Activated naive CD8-positive, alpha-beta T cell treated with anti-CD3 and anti-CD28 coated beads for 36 hours (primary cell): ENCODE measurements at regions not wholly inside any gene's neighbourhood (a gene's known extent, or its start where the extent isn't known, plus 50 kb on each side); places are given as distances from the start of the nearest gene placed in this dataset.
"Not testable (repeated sequence)": the region's sequence is repeated elsewhere in the genome, so short reads cannot be mapped to it uniquely, and the experiment has no call there.

Source experiments
- DNase-seq: peaks from one replicate; pipeline ENCODE4 v3.0.0; 2021
- H3K27ac Mint-ChIP-seq: one replicate; pipeline ENCODE4 v1.8.0; 2022; ENCODE audit warnings: mild to moderate bottlenecking, moderate library complexity, mixed read lengths
- H3K27me3 Mint-ChIP-seq: one replicate; pipeline ENCODE4 v1.8.0; 2022; ENCODE audit warnings: mild to moderate bottlenecking, mixed read lengths
- H3K36me3 Mint-ChIP-seq: one replicate; pipeline ENCODE4 v1.8.0; 2021; ENCODE audit warnings: mild to moderate bottlenecking, mixed read lengths
- H3K4me1 Mint-ChIP-seq: one replicate; pipeline ENCODE4 v1.8.0; 2021; ENCODE audit warnings: mixed read lengths
- H3K4me3 Mint-ChIP-seq: one replicate; pipeline ENCODE4 v1.8.0; 2022; ENCODE audit warnings: mild to moderate bottlenecking, moderate library complexity, mixed read lengths
- H3K9me3 Mint-ChIP-seq: one replicate; pipeline ENCODE4 v1.8.0; 2022; ENCODE audit warnings: mixed read lengths

GRCh38 chr2:144969564-144969963 lies 449.6 kb upstream of the ZEB2 start:
- not testable (repeated sequence) for H3K4me1 Mint-ChIP-seq, DNase-seq, H3K27ac Mint-ChIP-seq, H3K27me3 Mint-ChIP-seq, H3K4me3 Mint-ChIP-seq, H3K36me3 Mint-ChIP-seq
- H3K9me3 Mint-ChIP-seq, result peaks cover 16% of the 10 kb centered on the region

DNA sequence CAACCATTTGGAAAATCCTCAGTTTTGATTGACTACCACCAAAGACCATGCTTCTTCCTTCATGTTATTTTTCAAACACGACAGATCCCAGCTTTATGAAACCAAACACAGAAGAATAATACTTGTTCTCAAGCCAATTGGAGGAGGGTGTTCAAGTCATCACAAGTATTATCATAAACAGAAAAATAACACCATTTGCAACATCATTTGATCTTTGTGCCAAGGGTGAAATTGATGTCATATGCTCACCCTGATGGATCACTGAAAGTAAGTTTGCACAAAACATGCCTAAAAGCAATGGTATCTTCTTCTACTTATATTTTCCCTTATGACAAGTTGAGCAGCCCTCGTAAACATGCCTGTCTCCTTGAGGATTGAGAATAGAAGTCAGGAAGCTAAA lies 448.0 kb upstream of the ZEB2 start:
- DNase-seq, result no peak
- H3K36me3 Mint-ChIP-seq, result no peaks in the 10 kb centered on the region
- peaks cover 17% of the 10 kb centered on the region for H3K9me3 Mint-ChIP-seq
- no peak overlapping the region for H3K27ac Mint-ChIP-seq
- no peak overlapping the region for H3K4me3 Mint-ChIP-seq
- H3K4me1 Mint-ChIP-seq, result no peaks in the 10 kb centered on the region
- H3K27me3 Mint-ChIP-seq, result no peaks in the 10 kb centered on the region

DNA sequence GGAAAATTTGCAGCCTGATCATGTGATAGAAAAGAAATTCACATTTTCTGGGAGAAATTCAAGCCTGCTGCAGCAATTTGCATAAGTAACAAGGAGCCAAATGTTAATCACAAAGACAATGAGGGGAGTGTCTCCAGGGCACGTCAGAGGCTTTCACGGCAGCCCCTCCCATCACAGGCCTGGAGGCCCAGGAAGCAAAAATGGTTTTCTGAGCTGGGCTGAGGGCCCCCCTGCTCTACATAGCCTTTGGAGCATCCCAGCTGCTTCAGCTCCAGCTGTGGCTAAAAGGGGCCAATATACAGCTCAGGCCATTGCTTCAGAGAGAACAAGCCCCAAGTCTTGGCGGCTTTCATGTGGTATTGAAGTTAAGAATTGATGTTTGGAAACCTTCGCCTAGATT lies 445.3 kb upstream of the ZEB2 start:
- Mint-ChIP-seq H3K9me3 (peaks cover 15% of the 10 kb centered on the region), H3K27me3 (no peaks in the 10 kb centered on the region), H3K27ac (no peak overlapping the region), H3K4me3 (no peak overlapping the region), H3K36me3 (no peaks in the 10 kb centered on the region), H3K4me1 (no peaks in the 10 kb centered on the region)
- no peak for DNase-seq

DNA sequence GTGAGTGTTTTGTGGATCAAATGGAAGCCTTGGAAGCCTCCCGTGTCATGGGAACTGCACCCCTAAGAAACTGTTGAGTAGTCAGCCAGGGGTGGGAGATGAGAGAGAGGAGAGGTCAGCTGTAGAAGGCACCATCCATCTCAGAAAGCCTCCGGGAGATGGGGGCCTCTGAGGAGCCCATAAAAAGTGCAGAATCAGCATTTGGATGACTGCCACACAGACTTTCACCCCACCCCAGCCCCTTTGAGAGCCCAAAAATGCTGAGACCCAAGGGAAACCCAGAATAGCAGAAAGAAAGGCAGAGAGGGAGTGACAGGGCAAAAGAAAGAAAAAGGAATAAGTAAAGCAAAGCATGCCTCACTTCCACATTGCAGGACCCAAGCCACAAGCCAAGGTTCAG lies 443.1 kb upstream of the ZEB2 start:
- no peaks in the 10 kb centered on the region for H3K4me1 Mint-ChIP-seq
- no peaks in the 10 kb centered on the region for H3K27me3 Mint-ChIP-seq
- H3K36me3 Mint-ChIP-seq, result no peaks in the 10 kb centered on the region
- DNase-seq, result no peak
- no peak overlapping the region for H3K4me3 Mint-ChIP-seq
- no peak overlapping the region for H3K27ac Mint-ChIP-seq
- H3K9me3 Mint-ChIP-seq, result peaks cover 12% of the 10 kb centered on the region

DNA sequence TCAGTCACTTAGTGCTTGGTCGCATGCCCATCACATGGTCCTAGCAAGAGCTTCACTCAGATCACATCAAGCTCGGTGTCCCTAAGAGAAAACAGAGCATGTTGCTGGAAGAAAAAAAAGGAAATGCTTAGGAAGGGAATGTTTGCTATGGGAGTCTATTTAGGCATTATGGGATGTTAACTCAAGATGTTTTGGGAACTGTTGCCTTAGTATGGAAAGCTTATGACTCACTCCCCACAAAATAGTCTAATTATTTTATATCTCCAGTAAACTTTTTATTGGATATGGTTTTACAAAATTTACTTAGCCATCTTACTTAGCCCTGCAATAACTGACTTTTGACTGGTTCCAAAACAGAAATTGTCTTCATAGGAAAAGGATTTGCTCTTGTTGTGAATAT lies 439.5 kb upstream of the ZEB2 start:
- Mint-ChIP-seq H3K4me3 (no peak overlapping the region), H3K27ac (no peak overlapping the region), H3K27me3 (no peaks in the 10 kb centered on the region), H3K36me3 (no peaks in the 10 kb centered on the region), H3K4me1 (no peaks in the 10 kb centered on the region), H3K9me3 (peaks cover 2% of the 10 kb centered on the region)
- DNase-seq, result no peak

- DNase-seq, result no peak
- Mint-ChIP-seq H3K36me3 (no peaks in the 10 kb centered on the region), H3K9me3 (no peaks in the 10 kb centered on the region), H3K27me3 (no peaks in the 10 kb centered on the region), H3K4me1 (no peaks in the 10 kb centered on the region), H3K4me3 (no peak overlapping the region), H3K27ac (no peak overlapping the region)
These were observed 431.1 kb upstream of the ZEB2 start for GRCh38 chr2:144950899-144951560.

DNA sequence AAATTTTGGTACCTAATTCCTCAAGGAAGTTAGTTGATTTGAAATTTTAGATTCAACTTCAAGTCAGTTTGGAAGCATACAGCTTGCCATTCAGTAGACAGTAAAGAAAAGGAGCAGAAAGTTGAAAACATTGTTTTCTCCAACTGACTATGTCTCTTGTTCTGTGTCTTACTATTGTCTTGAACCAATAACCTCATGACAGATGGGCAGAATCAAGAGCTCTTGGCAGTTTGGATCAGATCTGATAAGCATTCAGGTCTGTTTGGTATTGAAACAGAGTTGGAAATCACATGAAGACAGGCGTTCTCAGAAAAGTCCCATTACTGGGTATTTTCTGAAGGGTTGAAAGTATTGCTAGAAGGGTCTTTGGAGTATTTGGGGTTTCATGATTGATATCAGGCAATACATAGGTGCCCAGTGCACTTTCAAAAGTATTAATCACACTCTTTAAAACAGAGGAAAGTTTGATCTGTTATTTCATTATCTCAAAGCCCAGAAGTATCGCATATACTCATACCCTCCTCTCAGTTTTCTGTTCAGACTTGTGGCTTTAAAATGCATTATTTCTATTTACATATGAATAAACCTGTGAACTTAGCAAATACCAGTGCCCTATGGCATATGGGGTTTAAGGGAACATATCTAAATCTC lies 428.4 kb upstream of the ZEB2 start:
- Mint-ChIP-seq H3K4me1 (no peaks in the 10 kb centered on the region), H3K27me3 (peaks cover 4% of the 10 kb centered on the region), H3K27ac (no peak overlapping the region), H3K36me3 (no peaks in the 10 kb centered on the region), H3K4me3 (no peak overlapping the region), H3K9me3 (no peaks in the 10 kb centered on the region)
- no peak for DNase-seq

- DNase-seq, result no peak
- H3K4me1 Mint-ChIP-seq, result no peaks in the 10 kb centered on the region
- H3K27ac Mint-ChIP-seq, result no peak overlapping the region
- peaks cover 4% of the 10 kb centered on the region for H3K27me3 Mint-ChIP-seq
- no peak overlapping the region for H3K4me3 Mint-ChIP-seq
- no peaks in the 10 kb centered on the region for H3K9me3 Mint-ChIP-seq
- no peaks in the 10 kb centered on the region for H3K36me3 Mint-ChIP-seq
These were observed 427.8 kb upstream of the ZEB2 start for GRCh38 chr2:144947709-144948037.

DNA sequence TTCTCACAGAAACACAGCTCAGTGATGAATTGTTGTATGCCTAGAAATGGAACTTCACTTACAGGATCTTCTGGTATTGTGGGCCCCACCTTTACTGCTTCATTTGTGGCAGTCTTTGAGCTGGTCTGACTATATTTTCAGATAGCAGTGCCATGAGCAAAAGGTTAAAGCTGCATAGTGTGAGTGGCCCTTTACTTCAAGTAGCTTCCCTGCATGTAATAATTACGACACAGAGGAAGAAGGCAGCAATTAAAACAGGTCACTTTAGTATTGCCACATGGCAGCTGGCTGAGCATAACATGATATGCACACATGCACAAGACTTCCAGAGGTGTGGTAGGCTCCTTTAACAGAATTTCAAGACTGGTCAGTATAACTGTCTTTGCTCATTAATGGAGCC lies 426.3 kb upstream of the ZEB2 start:
- Mint-ChIP-seq H3K4me3 (no peak overlapping the region), H3K27ac (no peak overlapping the region), H3K36me3 (no peaks in the 10 kb centered on the region), H3K27me3 (peaks cover 4% of the 10 kb centered on the region), H3K4me1 (no peaks in the 10 kb centered on the region), H3K9me3 (no peaks in the 10 kb centered on the region)
- no peak for DNase-seq

- no peaks in the 10 kb centered on the region for H3K9me3 Mint-ChIP-seq
- DNase-seq, result no peak
- peaks cover 4% of the 10 kb centered on the region for H3K27me3 Mint-ChIP-seq
- no peaks in the 10 kb centered on the region for H3K4me1 Mint-ChIP-seq
- no peaks in the 10 kb centered on the region for H3K36me3 Mint-ChIP-seq
- H3K27ac Mint-ChIP-seq, result no peak overlapping the region
- H3K4me3 Mint-ChIP-seq, result no peak overlapping the region
These were observed 424.8 kb upstream of the ZEB2 start for GRCh38 chr2:144944546-144945220.

GRCh38 chr2:144943986-144944385 lies 424.1 kb upstream of the ZEB2 start:
- Mint-ChIP-seq H3K4me3 (no peak overlapping the region), H3K36me3 (no peaks in the 10 kb centered on the region), H3K4me1 (no peaks in the 10 kb centered on the region), H3K27me3 (peaks cover 4% of the 10 kb centered on the region), H3K27ac (no peak overlapping the region), H3K9me3 (no peaks in the 10 kb centered on the region)
- no peak for DNase-seq

GRCh38 chr2:144943293-144943941 lies 423.5 kb upstream of the ZEB2 start:
- Mint-ChIP-seq H3K27ac (no peak overlapping the region), H3K4me1 (no peaks in the 10 kb centered on the region), H3K4me3 (no peak overlapping the region), H3K27me3 (peaks cover 4% of the 10 kb centered on the region), H3K36me3 (no peaks in the 10 kb centered on the region), H3K9me3 (no peaks in the 10 kb centered on the region)
- no peak for DNase-seq

DNA sequence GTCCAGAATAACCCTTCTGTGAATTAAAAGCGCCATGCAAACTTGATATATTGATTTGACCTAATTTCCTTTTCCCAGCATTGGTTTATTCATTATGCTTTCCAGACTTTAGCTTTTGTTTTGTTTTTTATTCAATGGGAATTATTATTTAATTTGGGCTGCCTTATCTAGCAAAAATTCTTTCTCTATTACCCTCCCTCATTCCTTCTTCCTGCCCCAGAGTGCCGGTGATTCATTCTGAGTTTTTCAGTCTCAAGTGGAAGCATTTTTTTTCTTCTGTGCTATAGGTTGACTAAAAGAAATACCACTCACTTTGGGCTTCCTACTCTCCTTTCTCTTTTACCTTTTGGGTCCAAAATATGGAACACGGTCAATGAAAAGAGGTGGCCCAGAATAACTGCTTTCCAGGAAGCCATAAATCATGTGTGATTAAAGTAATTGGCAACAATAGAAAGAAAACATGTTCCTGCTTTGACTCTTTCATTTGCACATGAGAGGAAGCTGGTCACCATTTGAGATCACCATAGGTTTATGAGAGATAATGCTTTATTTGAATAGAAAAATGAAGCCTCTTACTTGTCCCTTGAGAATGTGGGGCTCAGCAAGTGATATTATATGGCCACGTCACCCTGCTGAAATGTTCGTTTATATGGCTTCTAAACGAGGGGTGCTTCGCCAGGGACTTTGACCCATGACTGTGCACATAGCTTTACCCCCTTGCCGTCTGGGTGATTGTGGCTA lies 422.8 kb upstream of the ZEB2 start:
- H3K4me1 Mint-ChIP-seq, result no peaks in the 10 kb centered on the region
- H3K9me3 Mint-ChIP-seq, result no peaks in the 10 kb centered on the region
- no peak for DNase-seq
- no peak overlapping the region for H3K27ac Mint-ChIP-seq
- H3K36me3 Mint-ChIP-seq, result no peaks in the 10 kb centered on the region
- H3K4me3 Mint-ChIP-seq, result no peak overlapping the region
- H3K27me3 Mint-ChIP-seq, result peaks cover 4% of the 10 kb centered on the region

DNA sequence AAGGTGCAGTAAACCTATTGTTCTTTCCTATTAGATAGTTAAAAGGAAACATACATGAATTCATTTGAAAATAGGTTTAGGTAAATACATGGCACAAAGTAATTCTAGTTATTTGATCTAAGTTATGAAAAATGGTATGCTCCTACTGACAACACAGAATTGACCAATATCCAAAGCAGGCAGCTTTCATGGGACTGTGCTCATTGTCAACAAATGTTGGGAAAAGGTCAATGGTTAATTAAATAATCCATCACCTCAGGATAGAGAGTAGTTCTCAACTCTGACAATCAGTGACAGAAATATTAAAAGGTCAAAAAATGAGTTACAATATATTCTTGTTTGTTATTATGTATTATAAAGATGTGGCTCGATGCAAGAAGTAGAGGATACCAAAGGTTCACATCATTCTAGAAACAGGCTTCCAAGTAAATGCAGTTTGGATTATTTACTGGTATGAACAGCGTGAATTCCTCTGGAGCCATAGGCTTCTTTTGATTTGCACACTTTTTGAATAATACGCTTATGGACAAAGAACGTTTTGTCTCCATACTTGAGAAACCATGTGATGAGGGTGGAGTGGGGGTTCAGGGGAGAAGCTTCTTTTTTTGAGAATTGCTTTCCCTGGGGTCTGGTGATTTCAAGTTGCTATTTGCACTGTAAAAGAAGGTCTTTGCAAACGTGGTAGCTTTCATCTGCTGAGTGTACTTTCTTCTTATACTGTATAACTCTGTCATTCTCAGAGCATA lies 422.0 kb upstream of the ZEB2 start:
- Mint-ChIP-seq H3K27ac (no peak overlapping the region), H3K9me3 (no peaks in the 10 kb centered on the region), H3K4me1 (no peaks in the 10 kb centered on the region)

More for the DNA sequence above, 422.0 kb upstream of the ZEB2 start:
- Mint-ChIP-seq H3K4me3 (no peak overlapping the region), H3K36me3 (no peaks in the 10 kb centered on the region), H3K27me3 (peaks cover 4% of the 10 kb centered on the region)
- no peak for DNase-seq
